NCI-H2171 treated with DMSO at 0.1 percent for 48 hours (cell line): ENCODE measurements at regions not wholly inside any gene's neighbourhood (a gene's known extent, or its start where the extent isn't known, plus 50 kb on each side); places are given as distances from the start of the nearest gene placed in this dataset.

Source experiments
- DNase-seq: peaks from one replicate; lab custom pipeline; 2025; lab: John Stamatoyannopoulos, UW

- no peak for DNase-seq
Observed at GRCh38 chr3:81279481-81280379, 481.7 kb downstream of the GBE1 start.

GRCh38 chr3:81277853-81278252, 483.6 kb downstream of the GBE1 start:
- DNase-seq: no peak

- DNase-seq: no peak
Observed at GRCh38 chr3:81274671-81275070, 486.8 kb downstream of the GBE1 start.

GRCh38 chr3:81270603-81271379, 490.7 kb downstream of the GBE1 start:
- DNase-seq: no peak

GRCh38 chr3:81268526-81268925, 492.9 kb downstream of the GBE1 start:
- no peak for DNase-seq

GRCh38 chr3:81261996-81262395, 499.4 kb downstream of the GBE1 start:
- no peak for DNase-seq

GRCh38 chr3:81255463-81255862, 506.0 kb downstream of the GBE1 start:
- DNase-seq: no peak

- DNase-seq: no peak
Observed at GRCh38 chr3:81251096-81251495, 510.3 kb downstream of the GBE1 start.

- DNase-seq: no peak
Observed at GRCh38 chr3:81249540-81250029, 511.9 kb downstream of the GBE1 start.

GRCh38 chr3:81245501-81245900, 515.9 kb downstream of the GBE1 start:
- DNase-seq: no peak

GRCh38 chr3:81245043-81245442, 516.4 kb downstream of the GBE1 start:
- DNase-seq: no peak

- no peak for DNase-seq
Observed at GRCh38 chr3:81244231-81244630, 517.2 kb downstream of the GBE1 start.

GRCh38 chr3:81242871-81243270, 518.6 kb downstream of the GBE1 start:
- no peak for DNase-seq

- no peak for DNase-seq
Observed at GRCh38 chr3:81237181-81237580, 524.3 kb downstream of the GBE1 start.

GRCh38 chr3:81218023-81218422, 543.4 kb downstream of the GBE1 start:
- no peak for DNase-seq

GRCh38 chr3:81217101-81217500, 544.3 kb downstream of the GBE1 start:
- no peak for DNase-seq

- DNase-seq: no peak
Observed at GRCh38 chr3:81216192-81216591, 545.3 kb downstream of the GBE1 start.

- DNase-seq: no peak
Observed at GRCh38 chr3:81214631-81215030, 546.8 kb downstream of the GBE1 start.

GRCh38 chr3:81199587-81199986, 561.9 kb downstream of the GBE1 start:
- no peak for DNase-seq

- DNase-seq: no peak
Observed at GRCh38 chr3:81198756-81199155, 562.7 kb downstream of the GBE1 start.

GRCh38 chr3:81198216-81198615, 563.2 kb downstream of the GBE1 start:
- no peak for DNase-seq

- no peak for DNase-seq
Observed at GRCh38 chr3:81197386-81197785, 564.1 kb downstream of the GBE1 start.

- DNase-seq: no peak
Observed at GRCh38 chr3:81195478-81195877, 566.0 kb downstream of the GBE1 start.
